MM.1S (cell line): ENCODE measurements at regions not wholly inside any gene's neighbourhood (a gene's known extent, or its start where the extent isn't known, plus 50 kb on each side); places are given as distances from the start of the nearest gene placed in this dataset.

Experiments used
- DNase-seq: peaks from one replicate; pipeline ENCODE4 v3.0.0-alpha.2; 2015
- H2AFZ ChIP-seq: fragments of 300-600 bp; sonication (generic); 2 replicates; pipeline ENCODE4 v1.6.0; 2016; ENCODE audit warnings: antibody characterized with exemption, low read length
- H3F3A ChIP-seq: fragments of 300-600 bp; sonication (generic); 2 replicates; pipeline ENCODE4 v1.6.1; 2016; ENCODE audit warnings: mild to moderate bottlenecking, antibody characterized with exemption, low read length, moderate library complexity, mixed read lengths; ENCODE audit not compliant: insufficient read depth
- H3K27ac ChIP-seq: fragments of 300-600 bp; sonication (generic); 2 replicates; pipeline ENCODE4 v1.5.1; 2016; ENCODE audit warnings: mild to moderate bottlenecking, low read length
- H3K27me3 ChIP-seq: fragments of 300-600 bp; sonication (generic); replicated peaks from 2 replicates; pipeline ENCODE4 v1.6.0; 2016; ENCODE audit warnings: low read length; ENCODE audit not compliant: insufficient read depth
- H3K36me3 ChIP-seq: fragments of 300-600 bp; sonication (generic); replicated peaks from 2 replicates; pipeline ENCODE4 v1.6.1; 2016; ENCODE audit warnings: mild to moderate bottlenecking, low read length, mixed read lengths; ENCODE audit not compliant: insufficient read depth
- H3K4me1 ChIP-seq: fragments of 300-600 bp; sonication (generic); 2 replicates; pipeline ENCODE4 v1.6.1; 2016; ENCODE audit warnings: low read length, mixed read lengths
- H3K4me2 ChIP-seq: fragments of 300-600 bp; sonication (generic); 2 replicates; pipeline ENCODE4 v1.6.0; 2016; ENCODE audit warnings: low read depth, low read length
- H3K4me3 ChIP-seq: fragments of 300-600 bp; sonication (generic); 2 replicates; pipeline ENCODE4 v1.5.1; 2016; ENCODE audit warnings: low read length, mixed read lengths
- H3K79me2 ChIP-seq: fragments of 300-600 bp; sonication (generic); 2 replicates; pipeline ENCODE4 v1.6.1; 2016; ENCODE audit warnings: mixed run types, low read length, mixed read lengths
- H3K9ac ChIP-seq: fragments of 300-600 bp; sonication (generic); 2 replicates; pipeline ENCODE4 v1.6.1; 2016; ENCODE audit warnings: low read length, mixed read lengths
- H3K9me2 ChIP-seq: fragments of 300-600 bp; sonication (generic); replicated peaks from 2 replicates; pipeline ENCODE4 v1.6.1; 2016; ENCODE audit warnings: mild to moderate bottlenecking, low read length, mixed read lengths; ENCODE audit not compliant: insufficient read depth
- H3K9me3 ChIP-seq: fragments of 300-600 bp; sonication (generic); replicated peaks from 2 replicates; pipeline ENCODE4 v1.6.1; 2016; ENCODE audit warnings: mild to moderate bottlenecking, low read length, mixed read lengths; ENCODE audit not compliant: insufficient read depth
- H4K20me1 ChIP-seq: fragments of 300-600 bp; sonication (generic); 2 replicates; pipeline ENCODE4 v1.6.1; 2016; ENCODE audit warnings: mild to moderate bottlenecking, low read length, moderate library complexity, mixed read lengths; ENCODE audit not compliant: insufficient read depth
- EZH2 ChIP-seq: fragments of 300-600 bp; sonication (generic); optimal IDR thresholded peaks from 2 replicates; pipeline ENCODE3; 2017; ENCODE audit warnings: low read depth, mild to moderate bottlenecking, antibody characterized with exemption, low read length, mixed read lengths
- EZH2phosphoT487 ChIP-seq: fragments of 300-600 bp; sonication (generic); IDR thresholded peaks from 2 replicates; pipeline ENCODE4 v1.6.1; 2018; ENCODE audit warnings: antibody characterized with exemption, low read length
- TF ChIP-seq, protein P1 (sequence below): fragments of 300-600 bp; sonication (generic); IDR thresholded peaks from 2 replicates; pipeline ENCODE4 v1.5.1; 2016; ENCODE audit warnings: antibody characterized with exemption, low read length, mixed read lengths

DNA sequence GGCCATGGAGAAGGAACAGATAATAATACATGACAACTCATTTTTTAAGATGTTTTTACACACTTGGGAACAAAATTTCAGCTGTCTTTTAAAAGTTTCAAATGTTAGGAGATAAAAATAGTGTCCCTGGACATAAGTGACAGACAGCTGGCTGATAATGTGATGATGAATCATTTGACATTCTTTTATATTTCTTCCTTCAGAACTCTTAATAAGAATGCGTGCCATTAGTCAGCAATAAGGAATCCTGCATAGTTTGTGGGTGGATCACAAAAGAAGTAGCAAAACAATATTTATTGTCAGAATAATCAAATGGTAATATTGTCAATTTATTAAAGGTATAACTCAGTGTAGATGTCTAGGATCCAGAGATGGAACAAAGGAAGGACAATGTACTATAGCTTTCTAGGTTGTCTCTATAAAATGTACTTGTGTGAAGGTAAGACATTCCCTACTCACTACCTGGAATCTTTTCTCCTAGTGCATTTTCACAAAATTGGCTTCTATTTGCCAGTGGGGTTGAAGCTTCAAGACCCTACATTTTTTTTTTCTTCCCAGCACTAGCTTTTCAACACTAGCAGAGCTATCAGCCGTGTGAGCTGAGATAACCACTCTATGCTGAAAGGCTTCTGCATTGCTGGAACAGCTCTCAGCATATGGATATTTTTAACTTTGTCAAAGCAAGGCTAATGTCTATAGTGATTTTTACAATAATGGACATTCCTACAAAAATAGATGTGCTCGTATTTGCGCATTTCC, 175.6 kb upstream of the SLITRK6 start:
- no peak overlapping the region for H3K9ac ChIP-seq
- no peak for DNase-seq
- H3K36me3 ChIP-seq, result no peaks in the 10 kb centered on the region
- no peak overlapping the region for H2AFZ ChIP-seq
- H3K9me2 ChIP-seq, result no peaks in the 10 kb centered on the region
- no peak for TF ChIP-seq EZH2
- TF ChIP-seq, protein P1, sequence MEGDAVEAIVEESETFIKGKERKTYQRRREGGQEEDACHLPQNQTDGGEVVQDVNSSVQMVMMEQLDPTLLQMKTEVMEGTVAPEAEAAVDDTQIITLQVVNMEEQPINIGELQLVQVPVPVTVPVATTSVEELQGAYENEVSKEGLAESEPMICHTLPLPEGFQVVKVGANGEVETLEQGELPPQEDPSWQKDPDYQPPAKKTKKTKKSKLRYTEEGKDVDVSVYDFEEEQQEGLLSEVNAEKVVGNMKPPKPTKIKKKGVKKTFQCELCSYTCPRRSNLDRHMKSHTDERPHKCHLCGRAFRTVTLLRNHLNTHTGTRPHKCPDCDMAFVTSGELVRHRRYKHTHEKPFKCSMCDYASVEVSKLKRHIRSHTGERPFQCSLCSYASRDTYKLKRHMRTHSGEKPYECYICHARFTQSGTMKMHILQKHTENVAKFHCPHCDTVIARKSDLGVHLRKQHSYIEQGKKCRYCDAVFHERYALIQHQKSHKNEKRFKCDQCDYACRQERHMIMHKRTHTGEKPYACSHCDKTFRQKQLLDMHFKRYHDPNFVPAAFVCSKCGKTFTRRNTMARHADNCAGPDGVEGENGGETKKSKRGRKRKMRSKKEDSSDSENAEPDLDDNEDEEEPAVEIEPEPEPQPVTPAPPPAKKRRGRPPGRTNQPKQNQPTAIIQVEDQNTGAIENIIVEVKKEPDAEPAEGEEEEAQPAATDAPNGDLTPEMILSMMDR, result no peak
- TF ChIP-seq EZH2phosphoT487, result no peak
- no peaks in the 10 kb centered on the region for H3K9me3 ChIP-seq
- H3K4me2 ChIP-seq, result no peak overlapping the region
- no peaks in the 10 kb centered on the region for H3K79me2 ChIP-seq
- no peak overlapping the region for H3K4me3 ChIP-seq
- H3K27me3 ChIP-seq, result no peaks in the 10 kb centered on the region
- no peaks in the 10 kb centered on the region for H3K4me1 ChIP-seq
- H4K20me1 ChIP-seq, result no peaks in the 10 kb centered on the region
- no peaks in the 10 kb centered on the region for H3F3A ChIP-seq
- no peak overlapping the region for H3K27ac ChIP-seq

GRCh38 chr13:85970727-85971126, 171.5 kb upstream of the SLITRK6 start:
- no peak overlapping the region for H3K4me3 ChIP-seq
- no peaks in the 10 kb centered on the region for H3F3A ChIP-seq
- no peak overlapping the region for H3K27ac ChIP-seq
- H3K36me3 ChIP-seq, result no peaks in the 10 kb centered on the region
- no peaks in the 10 kb centered on the region for H3K27me3 ChIP-seq
- no peaks in the 10 kb centered on the region for H3K9me3 ChIP-seq
- TF ChIP-seq EZH2phosphoT487, result no peak
- TF ChIP-seq, protein P1, result peak; percentile 12; the same call in 1 of the 2 replicates
- H3K9me2 ChIP-seq, result no peaks in the 10 kb centered on the region
- H2AFZ ChIP-seq, result no peak overlapping the region
- no peak overlapping the region for H3K9ac ChIP-seq
- no peak for DNase-seq
- no peaks in the 10 kb centered on the region for H3K79me2 ChIP-seq
- no peak overlapping the region for H3K4me2 ChIP-seq
- H4K20me1 ChIP-seq, result no peaks in the 10 kb centered on the region
- H3K4me1 ChIP-seq, result no peaks in the 10 kb centered on the region

- H4K20me1 ChIP-seq, result no peaks in the 10 kb centered on the region
- no peaks in the 10 kb centered on the region for H3K9me3 ChIP-seq
- H3K36me3 ChIP-seq, result no peaks in the 10 kb centered on the region
- no peaks in the 10 kb centered on the region for H3K79me2 ChIP-seq
- H3K4me2 ChIP-seq, result no peak overlapping the region
- H3F3A ChIP-seq, result no peaks in the 10 kb centered on the region
- H3K4me1 ChIP-seq, result no peaks in the 10 kb centered on the region
- no peak for DNase-seq
- no peaks in the 10 kb centered on the region for H3K27me3 ChIP-seq
- H3K9me2 ChIP-seq, result no peaks in the 10 kb centered on the region
- H3K4me3 ChIP-seq, result no peak overlapping the region
- H3K9ac ChIP-seq, result no peak overlapping the region
- no peak overlapping the region for H3K27ac ChIP-seq
- H2AFZ ChIP-seq, result no peak overlapping the region
- TF ChIP-seq, protein P1, result no peak
- TF ChIP-seq EZH2phosphoT487, result no peak
- no peak for TF ChIP-seq EZH2
Measured at GRCh38 chr13:85969331-85969730, 170.1 kb upstream of the SLITRK6 start.
